Fibroblast of pulmonary artery (primary cell): ENCODE measurements at regions not wholly inside any gene's neighbourhood (a gene's known extent, or its start where the extent isn't known, plus 50 kb on each side); places are given as distances from the start of the nearest gene placed in this dataset.
"Not testable (repeated sequence)": the region's sequence is repeated elsewhere in the genome, so short reads cannot be mapped to it uniquely, and the experiment has no call there.

ENCODE experiments used
- DNase-seq: peaks from one replicate; pipeline ENCODE4 v3.0.0-alpha.2; 2010; ENCODE audit warnings: low read depth
- H3K4me3 ChIP-seq: replicated peaks from 2 replicates; pipeline ENCODE4 v1.5.1; 2011; ENCODE audit warnings: low read depth, mild to moderate bottlenecking, control low read depth, low read length, moderate library complexity
- CTCF ChIP-seq: IDR thresholded peaks from 2 replicates; pipeline ENCODE4 v1.5.1; 2011; ENCODE audit warnings: mild to moderate bottlenecking, control low read depth, low read length, inconsistent platforms; ENCODE audit errors: missing control alignments

- TF ChIP-seq CTCF, result no peak
- no peak overlapping the region for H3K4me3 ChIP-seq
- no peak for DNase-seq
These were observed 322.9 kb upstream of the TFAP2D start for GRCh38 chr6:50390416-50390815.

DNA sequence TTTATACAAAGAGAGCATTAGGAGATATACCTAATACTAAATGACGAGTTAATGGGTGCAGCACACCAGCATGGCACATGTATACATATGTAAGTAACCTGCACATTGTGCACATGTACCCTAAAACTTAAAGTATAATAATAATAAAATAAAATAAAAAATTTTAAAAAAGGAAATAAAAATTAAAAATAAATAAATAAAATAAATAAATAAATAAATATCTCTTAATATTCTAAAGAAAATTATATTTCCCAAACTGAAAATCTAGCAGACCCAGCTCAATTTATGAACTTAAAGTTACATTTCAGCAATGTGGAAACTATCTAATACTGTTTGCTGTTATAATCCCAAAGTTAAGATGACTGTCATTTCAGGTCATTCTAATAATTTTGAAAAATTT, 319.2 kb upstream of the TFAP2D start:
- H3K4me3 ChIP-seq, DNase-seq: not testable (repeated sequence)

GRCh38 chr6:50404643-50405042, 308.7 kb upstream of the TFAP2D start:
- TF ChIP-seq CTCF, result no peak

GRCh38 chr6:50410579-50410978, 302.7 kb upstream of the TFAP2D start:
- DNase-seq, result no peak
- no peak overlapping the region for H3K4me3 ChIP-seq
- no peak for TF ChIP-seq CTCF

More at GRCh38 chr6:50404643-50405042, 308.7 kb upstream of the TFAP2D start:
- DNase-seq, result no peak
- no peak overlapping the region for H3K4me3 ChIP-seq

DNA sequence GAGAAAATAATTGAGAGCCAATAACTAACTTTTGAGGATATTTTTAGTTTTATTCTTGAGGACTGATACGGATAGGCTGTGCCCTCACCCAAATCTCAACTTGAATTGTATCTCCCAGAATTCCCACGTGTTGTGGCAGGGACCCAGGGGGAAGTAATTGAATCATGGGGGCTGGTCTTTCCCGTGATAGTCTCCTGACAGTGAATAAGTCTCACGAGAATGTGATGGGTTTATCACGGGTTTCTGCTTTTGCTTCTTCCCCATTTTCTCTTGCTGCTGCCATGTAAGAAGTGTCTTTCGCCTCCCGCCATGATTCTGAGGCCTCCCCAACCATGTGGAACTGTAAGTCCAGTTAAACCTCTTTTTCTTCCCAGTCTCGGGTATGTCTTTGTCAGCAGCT, 292.3 kb upstream of the TFAP2D start:
- DNase-seq, result not testable (repeated sequence)

GRCh38 chr6:50427267-50427666, 286.1 kb upstream of the TFAP2D start:
- TF ChIP-seq CTCF, result no peak
- H3K4me3 ChIP-seq, result no peak overlapping the region
- DNase-seq, result no peak

More for the DNA sequence above, 292.3 kb upstream of the TFAP2D start:
- not testable (repeated sequence) for H3K4me3 ChIP-seq

DNA sequence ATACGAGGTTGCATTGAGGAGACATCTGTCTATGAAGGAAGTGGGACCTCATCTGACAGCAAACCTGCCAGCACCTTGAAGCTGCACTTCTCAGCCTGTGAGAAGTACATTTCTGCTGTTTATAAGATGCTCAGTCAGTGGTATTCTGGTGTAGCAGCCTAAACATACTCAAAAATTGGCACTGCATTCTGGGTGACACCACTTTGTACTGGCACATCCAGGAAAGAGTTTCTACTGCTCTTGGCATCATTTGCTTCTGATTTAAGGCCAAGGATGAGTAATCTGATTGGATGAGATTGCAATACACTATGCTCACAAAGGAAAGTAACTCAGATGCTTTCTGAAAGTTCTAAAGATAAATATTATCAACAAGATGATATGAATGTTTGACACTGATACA, 275.4 kb upstream of the TFAP2D start:
- no peak overlapping the region for H3K4me3 ChIP-seq
- no peak for TF ChIP-seq CTCF

GRCh38 chr6:50442531-50443040, 270.7 kb upstream of the TFAP2D start:
- H3K4me3 ChIP-seq, result no peak overlapping the region
- no peak for DNase-seq
- TF ChIP-seq CTCF, result no peak

More for the DNA sequence above, 275.4 kb upstream of the TFAP2D start:
- DNase-seq, result no peak
